ENCODE measurements at regions not wholly inside any gene's neighbourhood (a gene's known extent, or its start where the extent isn't known, plus 50 kb on each side); places are given as distances from the start of the nearest gene placed in this dataset.

GRCh38 chr4:137076908-137077307, 455.4 kb downstream of the PCDH18 start:
- no peaks in the 10 kb centered on the region for H3K4me1 ChIP-seq
- H3K9me3 ChIP-seq = no peaks in the 10 kb centered on the region
- peaks cover 0 to 2% of the 10 kb centered on the region in 2 donors for H3K36me3 ChIP-seq
- no peak for TF ChIP-seq POLR2A (IDR thresholded peaks at IDR 0.05)
- TF ChIP-seq, protein P1, sequence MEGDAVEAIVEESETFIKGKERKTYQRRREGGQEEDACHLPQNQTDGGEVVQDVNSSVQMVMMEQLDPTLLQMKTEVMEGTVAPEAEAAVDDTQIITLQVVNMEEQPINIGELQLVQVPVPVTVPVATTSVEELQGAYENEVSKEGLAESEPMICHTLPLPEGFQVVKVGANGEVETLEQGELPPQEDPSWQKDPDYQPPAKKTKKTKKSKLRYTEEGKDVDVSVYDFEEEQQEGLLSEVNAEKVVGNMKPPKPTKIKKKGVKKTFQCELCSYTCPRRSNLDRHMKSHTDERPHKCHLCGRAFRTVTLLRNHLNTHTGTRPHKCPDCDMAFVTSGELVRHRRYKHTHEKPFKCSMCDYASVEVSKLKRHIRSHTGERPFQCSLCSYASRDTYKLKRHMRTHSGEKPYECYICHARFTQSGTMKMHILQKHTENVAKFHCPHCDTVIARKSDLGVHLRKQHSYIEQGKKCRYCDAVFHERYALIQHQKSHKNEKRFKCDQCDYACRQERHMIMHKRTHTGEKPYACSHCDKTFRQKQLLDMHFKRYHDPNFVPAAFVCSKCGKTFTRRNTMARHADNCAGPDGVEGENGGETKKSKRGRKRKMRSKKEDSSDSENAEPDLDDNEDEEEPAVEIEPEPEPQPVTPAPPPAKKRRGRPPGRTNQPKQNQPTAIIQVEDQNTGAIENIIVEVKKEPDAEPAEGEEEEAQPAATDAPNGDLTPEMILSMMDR (IDR thresholded peaks at IDR 0.05) = no peak
- no peak overlapping the region for H3K27ac ChIP-seq
- H3K27me3 ChIP-seq = no peaks in the 10 kb centered on the region
- intact Hi-C loops (cut with DNase I; ENCODE audit: low total_unique reads) = no loop called here
- H3K4me3 ChIP-seq = no peak overlapping the region
- DNase-seq = no peak

GRCh38 chr4:137075586-137075985, 456.7 kb downstream of the PCDH18 start:
- Histone ChIP-seq H3K4me3 (no peak overlapping the region), H3K36me3 (peaks cover 0 to 1% of the 10 kb centered on the region in 2 donors), H3K27me3 (no peaks in the 10 kb centered on the region), H3K4me1 (no peaks in the 10 kb centered on the region), H3K27ac (no peak overlapping the region), H3K9me3 (no peaks in the 10 kb centered on the region)
- intact Hi-C loops (cut with DNase I; ENCODE audit: low total_unique reads) = no loop called here
- TF ChIP-seq, protein P1 (IDR thresholded peaks at IDR 0.05) = no peak
- TF ChIP-seq POLR2A (IDR thresholded peaks at IDR 0.05) = no peak
- DNase-seq = no peak

- Histone ChIP-seq H3K27me3 (no peaks in the 10 kb centered on the region), H3K4me3 (no peak overlapping the region), H3K9me3 (no peaks in the 10 kb centered on the region), H3K27ac (no peak overlapping the region), H3K4me1 (no peaks in the 10 kb centered on the region), H3K36me3 (no peaks in the 10 kb centered on the region)
- TF ChIP-seq, protein P1 (IDR thresholded peaks at IDR 0.05) = no peak
- TF ChIP-seq POLR2A (IDR thresholded peaks at IDR 0.05) = no peak
- intact Hi-C loops (cut with DNase I; ENCODE audit: low total_unique reads) = no loop called here
- no peak for DNase-seq
These were observed 461.7 kb downstream of the PCDH18 start for GRCh38 chr4:137070614-137071013.

- Histone ChIP-seq H3K9me3 (no peaks in the 10 kb centered on the region), H3K36me3 (no peaks in the 10 kb centered on the region), H3K27me3 (no peaks in the 10 kb centered on the region), H3K4me1 (no peaks in the 10 kb centered on the region), H3K27ac (no peak overlapping the region), H3K4me3 (no peak overlapping the region)
- TF ChIP-seq POLR2A (IDR thresholded peaks at IDR 0.05) = no peak
- TF ChIP-seq, protein P1 (IDR thresholded peaks at IDR 0.05) = no peak
- intact Hi-C loops (cut with DNase I; ENCODE audit: low total_unique reads) = no loop called here
- DNase-seq = no peak
These were observed 462.8 kb downstream of the PCDH18 start for GRCh38 chr4:137069473-137069872.

DNA sequence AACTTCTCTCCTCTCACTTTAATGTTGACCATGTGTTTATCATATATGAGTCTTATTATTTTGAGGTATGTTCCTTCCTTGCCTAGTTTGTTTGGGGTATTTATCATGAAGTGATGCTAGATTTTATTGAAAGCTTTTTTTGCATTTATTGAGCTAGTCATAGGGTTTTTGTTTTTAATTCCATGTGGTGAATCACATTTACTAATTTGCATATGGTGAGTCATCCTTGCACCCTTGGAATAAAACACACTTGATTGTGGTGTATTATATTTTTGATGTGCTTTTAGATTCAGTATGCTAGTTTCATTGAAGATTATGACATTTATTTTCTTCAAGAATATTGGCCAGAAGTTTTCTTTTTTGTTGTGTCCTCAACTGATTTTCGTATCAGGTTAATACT, 464.6 kb downstream of the PCDH18 start:
- TF ChIP-seq, protein P1 (IDR thresholded peaks at IDR 0.05) = no peak
- no peak for TF ChIP-seq POLR2A (IDR thresholded peaks at IDR 0.05)
- H3K4me1 ChIP-seq = no peaks in the 10 kb centered on the region
- no peaks in the 10 kb centered on the region for H3K9me3 ChIP-seq
- no peak for DNase-seq
- H3K4me3 ChIP-seq = no peak overlapping the region
- intact Hi-C loops (cut with DNase I; ENCODE audit: low total_unique reads) = no loop called here
- no peaks in the 10 kb centered on the region for H3K27me3 ChIP-seq
- H3K27ac ChIP-seq = no peak overlapping the region
- H3K36me3 ChIP-seq = no peaks in the 10 kb centered on the region
